NCI-H2227 treated with DMSO at 0.1 percent for 48 hours (cell line): ENCODE measurements at regions not wholly inside any gene's neighbourhood (a gene's known extent, or its start where the extent isn't known, plus 50 kb on each side); places are given as distances from the start of the nearest gene placed in this dataset.
"Not testable (repeated sequence)": the region's sequence is repeated elsewhere in the genome, so short reads cannot be mapped to it uniquely, and the experiment has no call there.

Experiments
- DNase-seq: peaks from one replicate; lab custom pipeline; 2025; lab: John Stamatoyannopoulos, UW

GRCh38 chr6:156688620-156688971, 88.6 kb upstream of the ARID1B start:
- no peak for DNase-seq

- peak; percentile 69 for DNase-seq
These were observed 89.2 kb upstream of the ARID1B start for GRCh38 chr6:156687789-156688619.

GRCh38 chr6:156686995-156687788, 90.0 kb upstream of the ARID1B start:
- DNase-seq = peak; percentile 82

- peak; percentile 82 for DNase-seq
These were observed 90.7 kb upstream of the ARID1B start for GRCh38 chr6:156686301-156686994.

GRCh38 chr6:156685823-156686222, 91.4 kb upstream of the ARID1B start:
- DNase-seq = no peak

- DNase-seq = no peak
These were observed 93.4 kb upstream of the ARID1B start for GRCh38 chr6:156683821-156684220.

GRCh38 chr6:156676721-156677120, 100.5 kb upstream of the ARID1B start:
- no peak for DNase-seq

GRCh38 chr6:156674197-156674596, 103.0 kb upstream of the ARID1B start:
- DNase-seq = no peak

GRCh38 chr6:156670097-156670496, 107.1 kb upstream of the ARID1B start:
- DNase-seq = not testable (repeated sequence)

GRCh38 chr6:156662025-156662445, 115.1 kb upstream of the ARID1B start:
- DNase-seq = no peak

- DNase-seq = no peak
These were observed 116.8 kb upstream of the ARID1B start for GRCh38 chr6:156660389-156660788.

- no peak for DNase-seq
These were observed 117.4 kb upstream of the ARID1B start for GRCh38 chr6:156659822-156660198.

GRCh38 chr6:156658966-156659821, 118.0 kb upstream of the ARID1B start:
- no peak for DNase-seq

- DNase-seq = no peak
These were observed 118.8 kb upstream of the ARID1B start for GRCh38 chr6:156658186-156658965.

- DNase-seq = no peak
These were observed 119.9 kb upstream of the ARID1B start for GRCh38 chr6:156657296-156657695.

GRCh38 chr6:156654919-156655918, 122.0 kb upstream of the ARID1B start:
- DNase-seq = no peak

- no peak for DNase-seq
These were observed 124.9 kb upstream of the ARID1B start for GRCh38 chr6:156652231-156652750.

- no peak for DNase-seq
These were observed 125.7 kb upstream of the ARID1B start for GRCh38 chr6:156651486-156651885.

- no peak for DNase-seq
These were observed 126.2 kb upstream of the ARID1B start for GRCh38 chr6:156650896-156651390.
